RWPE2 (cell line): ENCODE measurements at regions not wholly inside any gene's neighbourhood (a gene's known extent, or its start where the extent isn't known, plus 50 kb on each side); places are given as distances from the start of the nearest gene placed in this dataset.
"Not testable (repeated sequence)": the region's sequence is repeated elsewhere in the genome, so short reads cannot be mapped to it uniquely, and the experiment has no call there.

ENCODE experiments used
- ATAC-seq: fragments of 200-7000 bp; cut with Tn5 transposase; 3 replicates; pipeline ENCODE4 v1.9.1; 2021; ENCODE audit warnings: low read depth
- DNase-seq: peaks from one replicate; pipeline ENCODE4 v3.0.0-alpha.2; 2020; ENCODE audit warnings: low spot score
- H3K27ac ChIP-seq: fragments of 450-650 bp; 2 replicates; pipeline ENCODE4 v1.5.1; 2017; ENCODE audit warnings: mild to moderate bottlenecking; ENCODE audit not compliant: poor library complexity, severe bottlenecking
- H3K27me3 ChIP-seq: fragments of 250-450 bp; sonication (Bioruptor Pico); 2 replicates; pipeline ENCODE4 v1.5.1; 2021; ENCODE audit warnings: mild to moderate bottlenecking, moderate library complexity; ENCODE audit not compliant: insufficient read depth, poor library complexity, severe bottlenecking
- H3K36me3 ChIP-seq: fragments of 250-450 bp; sonication (Bioruptor Pico); 2 replicates; pipeline ENCODE4 v1.5.1; 2020; ENCODE audit warnings: low read depth, mild to moderate bottlenecking, moderate library complexity
- H3K4me1 ChIP-seq: fragments of 250-450 bp; sonication (Bioruptor Pico); 2 replicates; pipeline ENCODE4 v1.5.1; 2021; ENCODE audit warnings: mild to moderate bottlenecking, moderate library complexity; ENCODE audit not compliant: insufficient read depth, poor library complexity, severe bottlenecking
- H3K4me3 ChIP-seq: fragments of 250-450 bp; sonication (Bioruptor Pico); 2 replicates; pipeline ENCODE4 v1.5.1; 2021; ENCODE audit warnings: mild to moderate bottlenecking, moderate library complexity; ENCODE audit not compliant: severe bottlenecking
- H3K9me3 ChIP-seq: fragments of 250-450 bp; sonication (Bioruptor Pico); 2 replicates; pipeline ENCODE4 v1.5.1; 2021; ENCODE audit warnings: mild to moderate bottlenecking, moderate library complexity; ENCODE audit not compliant: severe bottlenecking
- TF ChIP-seq, protein P1 (sequence below): fragments of 450-650 bp; IDR thresholded peaks from one replicate; pipeline ENCODE4 v1.5.1; 2017; ENCODE audit warnings: mild to moderate bottlenecking, moderate library complexity; ENCODE audit not compliant: poor library complexity, severe bottlenecking

DNA sequence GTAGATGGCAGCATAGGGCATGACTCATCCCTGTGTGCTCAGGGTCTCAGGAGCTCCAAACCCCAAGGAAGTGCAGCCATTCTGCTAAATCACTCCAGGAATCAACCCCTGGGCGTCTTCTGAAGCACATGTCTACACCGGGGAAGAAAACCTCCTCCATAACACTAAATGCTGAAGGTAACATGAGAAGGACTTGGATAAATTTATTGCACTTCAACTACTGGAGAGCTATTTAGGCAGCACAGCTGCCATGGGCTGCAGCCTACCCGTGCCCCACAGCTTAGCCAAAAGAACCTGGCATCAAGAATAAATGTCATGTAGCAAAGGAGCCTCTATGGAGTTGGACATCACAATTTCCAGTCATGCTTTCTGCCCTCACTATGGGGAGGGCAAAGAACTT lies 141.7 kb downstream of the GPCPD1 start:
- H3K27ac ChIP-seq = no peak overlapping the region
- H3K9me3 ChIP-seq = no peaks in the 10 kb centered on the region
- peaks cover 20% of the 10 kb centered on the region for H3K27me3 ChIP-seq
- TF ChIP-seq, protein P1, sequence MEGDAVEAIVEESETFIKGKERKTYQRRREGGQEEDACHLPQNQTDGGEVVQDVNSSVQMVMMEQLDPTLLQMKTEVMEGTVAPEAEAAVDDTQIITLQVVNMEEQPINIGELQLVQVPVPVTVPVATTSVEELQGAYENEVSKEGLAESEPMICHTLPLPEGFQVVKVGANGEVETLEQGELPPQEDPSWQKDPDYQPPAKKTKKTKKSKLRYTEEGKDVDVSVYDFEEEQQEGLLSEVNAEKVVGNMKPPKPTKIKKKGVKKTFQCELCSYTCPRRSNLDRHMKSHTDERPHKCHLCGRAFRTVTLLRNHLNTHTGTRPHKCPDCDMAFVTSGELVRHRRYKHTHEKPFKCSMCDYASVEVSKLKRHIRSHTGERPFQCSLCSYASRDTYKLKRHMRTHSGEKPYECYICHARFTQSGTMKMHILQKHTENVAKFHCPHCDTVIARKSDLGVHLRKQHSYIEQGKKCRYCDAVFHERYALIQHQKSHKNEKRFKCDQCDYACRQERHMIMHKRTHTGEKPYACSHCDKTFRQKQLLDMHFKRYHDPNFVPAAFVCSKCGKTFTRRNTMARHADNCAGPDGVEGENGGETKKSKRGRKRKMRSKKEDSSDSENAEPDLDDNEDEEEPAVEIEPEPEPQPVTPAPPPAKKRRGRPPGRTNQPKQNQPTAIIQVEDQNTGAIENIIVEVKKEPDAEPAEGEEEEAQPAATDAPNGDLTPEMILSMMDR = no peak
- ATAC-seq = no peak
- H3K4me3 ChIP-seq = no peak overlapping the region
- no peaks in the 10 kb centered on the region for H3K4me1 ChIP-seq
- no peak for DNase-seq
- H3K36me3 ChIP-seq = no peaks in the 10 kb centered on the region

DNA sequence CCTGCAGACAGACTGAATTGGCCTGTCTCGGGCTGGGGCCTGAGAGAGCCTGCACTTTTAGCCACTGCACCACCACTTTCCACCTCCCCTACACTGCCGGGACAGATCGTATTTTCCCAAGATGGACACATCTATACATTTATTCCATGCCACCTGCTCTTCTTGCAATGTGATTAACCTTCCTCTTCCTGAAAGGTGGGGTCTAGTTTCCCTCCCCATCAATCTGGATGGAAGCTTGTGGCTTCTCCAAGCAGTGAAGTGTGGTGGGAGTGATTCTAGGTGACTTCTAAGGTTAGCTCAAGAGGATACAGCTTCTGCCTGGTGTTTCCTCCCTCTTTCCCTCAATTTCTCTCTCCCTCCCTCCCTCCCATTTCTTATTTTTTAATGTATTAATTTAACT lies 143.7 kb downstream of the GPCPD1 start:
- Histone ChIP-seq H3K36me3 (no peaks in the 10 kb centered on the region), H3K4me1 (no peaks in the 10 kb centered on the region), H3K4me3 (no peak overlapping the region), H3K27me3 (peaks cover 20% of the 10 kb centered on the region), H3K27ac (no peak overlapping the region), H3K9me3 (no peaks in the 10 kb centered on the region)
- TF ChIP-seq, protein P1 = no peak
- ATAC-seq (no peak), DNase-seq (no peak)

DNA sequence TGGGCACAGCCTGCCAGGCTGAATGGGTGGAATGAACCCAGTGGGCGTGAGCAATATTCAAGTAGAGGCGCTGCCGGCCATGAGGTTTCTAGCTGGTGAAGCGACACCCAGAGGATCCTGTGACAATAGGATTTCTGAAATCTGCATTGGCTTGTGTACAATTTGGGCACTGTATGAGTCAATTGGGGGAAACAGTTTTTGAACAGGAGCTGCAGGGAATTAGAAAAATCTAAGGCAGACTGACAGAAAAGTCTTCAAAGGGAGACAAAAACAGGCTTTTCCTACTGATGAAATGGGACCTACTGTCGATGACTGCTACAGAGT lies 145.2 kb downstream of the GPCPD1 start:
- no peaks in the 10 kb centered on the region for H3K9me3 ChIP-seq
- H3K4me1 ChIP-seq = no peaks in the 10 kb centered on the region
- H3K4me3 ChIP-seq = no peak overlapping the region
- TF ChIP-seq, protein P1 = no peak
- H3K27me3 ChIP-seq = peaks cover 20% of the 10 kb centered on the region
- ATAC-seq (no peak), DNase-seq (no peak)
- H3K36me3 ChIP-seq = no peaks in the 10 kb centered on the region
- H3K27ac ChIP-seq = no peak overlapping the region

DNA sequence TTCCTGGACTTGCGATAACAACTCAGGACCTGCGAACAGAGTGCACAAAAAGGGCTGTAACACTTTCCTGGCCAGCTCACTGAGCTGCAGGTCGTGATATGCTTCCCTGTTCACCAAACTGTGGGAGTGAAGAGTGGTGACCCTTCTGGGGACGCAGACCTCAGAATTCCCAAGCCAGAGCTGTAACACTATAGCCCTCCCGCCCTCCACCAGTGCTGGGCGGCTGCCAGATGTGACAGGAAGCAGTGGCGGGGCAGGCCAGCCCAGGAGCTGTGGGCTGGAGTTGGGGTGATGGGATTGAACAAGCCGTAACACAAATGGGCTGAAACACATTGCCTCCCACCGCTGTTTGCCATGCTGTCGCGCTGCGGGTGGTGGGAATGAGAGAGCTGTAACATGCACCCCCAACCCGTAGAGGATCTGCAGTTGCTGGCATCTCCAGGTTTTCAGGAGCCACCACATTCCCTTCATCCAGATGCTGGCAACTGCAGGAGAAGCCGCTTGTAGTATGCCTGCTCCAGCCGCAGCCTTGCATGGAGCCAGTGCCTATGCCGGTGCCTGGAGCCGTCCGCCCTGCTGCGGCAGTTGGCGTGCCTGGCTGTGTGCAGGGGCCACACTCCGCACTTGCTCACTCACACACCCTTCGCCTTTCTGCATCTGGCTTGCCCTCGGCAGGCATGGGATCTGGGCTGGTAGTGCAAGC lies 145.8 kb downstream of the GPCPD1 start:
- no peak for ATAC-seq
- DNase-seq = no peak
- Histone ChIP-seq H3K4me1 (no peaks in the 10 kb centered on the region), H3K4me3 (no peak overlapping the region), H3K9me3 (no peaks in the 10 kb centered on the region), H3K27ac (no peak overlapping the region), H3K36me3 (no peaks in the 10 kb centered on the region), H3K27me3 (peaks cover 20% of the 10 kb centered on the region)
- TF ChIP-seq, protein P1 = no peak

DNA sequence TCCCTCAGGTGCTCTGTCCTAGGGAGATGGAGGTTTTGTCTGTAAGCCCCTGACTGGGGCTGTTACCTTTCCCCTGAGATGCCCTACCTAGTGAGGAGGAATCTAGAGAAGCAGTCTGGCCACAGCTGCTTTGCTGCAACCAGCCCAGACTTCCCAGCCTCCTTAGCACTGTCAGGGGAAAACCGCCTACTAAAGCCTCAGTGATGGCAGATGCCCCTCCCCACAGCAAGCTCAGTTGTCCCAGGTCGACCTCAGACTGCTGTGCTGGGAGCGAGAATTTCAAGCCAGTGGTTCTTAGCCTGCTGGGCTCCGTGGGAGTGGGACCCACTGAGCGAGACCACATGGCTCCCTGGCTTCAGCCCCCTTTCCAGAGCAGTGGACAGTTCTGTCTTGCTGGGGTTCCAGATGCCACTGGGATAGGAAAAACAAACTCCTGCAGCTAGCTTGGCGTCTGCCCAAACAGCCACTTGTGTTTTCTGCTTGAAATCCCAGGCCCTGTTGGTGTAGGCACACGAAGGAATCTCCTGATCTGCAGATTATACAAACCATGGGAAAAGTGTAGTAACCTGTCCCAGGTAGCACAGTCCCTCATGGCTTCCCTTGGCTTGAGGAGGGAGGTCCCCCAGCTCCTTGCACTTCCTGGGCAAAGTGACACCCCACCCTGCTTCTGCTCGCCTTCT lies 146.4 kb upstream of the PROKR2 start:
- no peak for ATAC-seq
- H3K27me3 ChIP-seq = peaks cover 16% of the 10 kb centered on the region
- H3K36me3 ChIP-seq = no peaks in the 10 kb centered on the region
- TF ChIP-seq, protein P1 = no peak
- H3K27ac ChIP-seq = no peak overlapping the region
- DNase-seq = no peak
- H3K4me1 ChIP-seq = no peaks in the 10 kb centered on the region
- H3K4me3 ChIP-seq = no peak overlapping the region
- no peaks in the 10 kb centered on the region for H3K9me3 ChIP-seq

DNA sequence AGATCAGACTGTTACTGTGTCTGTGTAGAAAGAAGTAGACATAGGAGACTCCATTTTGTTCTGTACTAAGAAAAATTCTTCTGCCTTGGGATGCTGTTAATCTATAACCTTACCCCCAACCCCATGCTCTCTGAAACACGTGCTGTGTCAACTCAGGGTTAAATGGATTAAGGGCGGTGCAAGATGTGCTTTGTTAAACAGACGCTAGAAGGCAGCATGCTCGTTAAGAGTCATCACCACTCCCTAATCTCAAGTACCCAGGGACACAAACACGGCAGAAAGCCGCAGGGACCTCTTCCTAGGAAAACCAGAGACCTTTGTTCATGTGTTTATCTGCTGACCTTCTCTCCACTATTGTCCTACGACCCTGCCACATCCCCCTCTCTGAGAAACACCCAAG lies 137.0 kb upstream of the PROKR2 start:
- DNase-seq, H3K9me3 ChIP-seq, ATAC-seq, H3K4me1 ChIP-seq, H3K27ac ChIP-seq, H3K4me3 ChIP-seq, H3K27me3 ChIP-seq, H3K36me3 ChIP-seq: not testable (repeated sequence)

DNA sequence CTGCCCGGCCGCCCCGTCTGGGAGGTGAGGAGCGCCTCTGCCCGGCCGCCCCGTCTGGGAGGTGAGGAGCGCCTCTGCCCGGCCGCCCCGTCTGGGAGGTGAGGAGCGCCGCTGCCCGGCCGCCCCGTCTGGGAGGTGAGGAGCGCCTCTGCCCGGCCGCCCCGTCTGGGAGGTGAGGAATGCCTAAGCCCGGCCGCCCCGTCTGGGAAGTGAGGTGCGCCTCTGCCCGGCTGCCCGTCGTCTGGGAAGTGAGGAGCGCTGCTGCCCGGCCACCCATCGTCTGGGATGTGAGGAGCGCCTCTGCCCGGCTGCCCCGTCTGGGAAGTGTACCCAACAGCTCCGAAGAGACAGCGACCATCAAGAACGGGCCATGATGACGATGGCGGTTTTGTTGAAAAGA lies 136.6 kb upstream of the PROKR2 start:
- not testable (repeated sequence) for H3K36me3 ChIP-seq, H3K4me3 ChIP-seq, ATAC-seq, H3K4me1 ChIP-seq, H3K27me3 ChIP-seq, H3K27ac ChIP-seq, H3K9me3 ChIP-seq, DNase-seq
